OCI-M1 (cell line): ENCODE measurements at regions not wholly inside any gene's neighbourhood (a gene's known extent, or its start where the extent isn't known, plus 50 kb on each side); places are given as distances from the start of the nearest gene placed in this dataset.

Experiments used
- DNase-seq: peaks from one replicate; lab custom pipeline; 2025; lab: John Stamatoyannopoulos, UW

GRCh38 chr13:104065328-104065727, 999.1 kb upstream of the SLC10A2 start:
- DNase-seq = no peak

- DNase-seq = no peak
Measured at GRCh38 chr13:104057861-104058260, 991.6 kb upstream of the SLC10A2 start.

- DNase-seq = no peak
Measured at GRCh38 chr13:104045907-104046306, 979.7 kb upstream of the SLC10A2 start.

GRCh38 chr13:104043184-104043583, 977.0 kb upstream of the SLC10A2 start:
- DNase-seq = no peak

GRCh38 chr13:104034891-104035290, 968.7 kb upstream of the SLC10A2 start:
- no peak for DNase-seq

GRCh38 chr13:104025303-104025702, 959.1 kb upstream of the SLC10A2 start:
- DNase-seq = no peak

- no peak for DNase-seq
Measured at GRCh38 chr13:104024416-104025170, 958.4 kb upstream of the SLC10A2 start.

- DNase-seq = no peak
Measured at GRCh38 chr13:104021806-104022397, 955.7 kb upstream of the SLC10A2 start.

- no peak for DNase-seq
Measured at GRCh38 chr13:104017317-104017716, 951.1 kb upstream of the SLC10A2 start.

GRCh38 chr13:104015646-104016396, 949.6 kb upstream of the SLC10A2 start:
- DNase-seq = no peak

GRCh38 chr13:104014803-104015645, 948.8 kb upstream of the SLC10A2 start:
- DNase-seq = no peak

GRCh38 chr13:104011505-104012241, 945.5 kb upstream of the SLC10A2 start:
- peak; percentile 13 for DNase-seq

- DNase-seq = no peak
Measured at GRCh38 chr13:104008541-104009435, 942.6 kb upstream of the SLC10A2 start.

- DNase-seq = no peak
Measured at GRCh38 chr13:104008075-104008474, 941.9 kb upstream of the SLC10A2 start.

- DNase-seq = peak; percentile 78
Measured at GRCh38 chr13:104006625-104007075, 940.4 kb upstream of the SLC10A2 start.

- no peak for DNase-seq
Measured at GRCh38 chr13:104004572-104004971, 938.4 kb upstream of the SLC10A2 start.

- no peak for DNase-seq
Measured at GRCh38 chr13:104002216-104002615, 936.0 kb upstream of the SLC10A2 start.

GRCh38 chr13:104001766-104002165, 935.5 kb upstream of the SLC10A2 start:
- no peak for DNase-seq

- DNase-seq = no peak
Measured at GRCh38 chr13:103996733-103997132, 930.5 kb upstream of the SLC10A2 start.

- DNase-seq = peak; percentile 8
Measured at GRCh38 chr13:103983948-103984347, 917.7 kb upstream of the SLC10A2 start.
